Fibroblast of skin of right biceps (primary cell): ENCODE measurements at regions not wholly inside any gene's neighbourhood (a gene's known extent, or its start where the extent isn't known, plus 50 kb on each side); places are given as distances from the start of the nearest gene placed in this dataset.

ENCODE experiments used
- DNase-seq: peaks from one replicate; pipeline ENCODE4 v3.0.0-alpha.2; 2013

GRCh38 chr9:94159069-94159939, 75.0 kb downstream of the PTPDC1 start:
- DNase-seq, result no peak

GRCh38 chr9:94160594-94161501, 76.6 kb downstream of the PTPDC1 start:
- DNase-seq, result no peak

- DNase-seq, result no peak
These were observed 77.4 kb downstream of the PTPDC1 start for GRCh38 chr9:94161673-94162072.

GRCh38 chr9:94164806-94165549, 80.7 kb downstream of the PTPDC1 start:
- no peak for DNase-seq

- peak; percentile 99 for DNase-seq
These were observed 81.5 kb downstream of the PTPDC1 start for GRCh38 chr9:94165592-94166235.

- peak; percentile 100 for DNase-seq
These were observed 82.1 kb downstream of the PTPDC1 start for GRCh38 chr9:94166236-94166975.

- no peak for DNase-seq
These were observed 82.7 kb downstream of the PTPDC1 start for GRCh38 chr9:94166976-94167346.

- no peak for DNase-seq
These were observed 83.2 kb downstream of the PTPDC1 start for GRCh38 chr9:94167376-94167890.

- DNase-seq, result no peak
These were observed 84.1 kb downstream of the PTPDC1 start for GRCh38 chr9:94168203-94169000.

- DNase-seq, result no peak
These were observed 85.7 kb downstream of the PTPDC1 start for GRCh38 chr9:94169968-94170367.

- no peak for DNase-seq
These were observed 85.5 kb upstream of the ZNF169 start for GRCh38 chr9:94173632-94174031.

GRCh38 chr9:94174164-94174563, 84.9 kb upstream of the ZNF169 start:
- DNase-seq, result no peak

GRCh38 chr9:94175669-94176068, 83.4 kb upstream of the ZNF169 start:
- peak; percentile 17 for DNase-seq

GRCh38 chr9:94176608-94177007, 82.5 kb upstream of the ZNF169 start:
- peak; percentile 31 for DNase-seq

- DNase-seq, result no peak
These were observed 80.2 kb upstream of the ZNF169 start for GRCh38 chr9:94178927-94179326.

- DNase-seq, result no peak
These were observed 77.5 kb upstream of the ZNF169 start for GRCh38 chr9:94181408-94182181.

GRCh38 chr9:94182532-94182931, 76.6 kb upstream of the ZNF169 start:
- no peak for DNase-seq

GRCh38 chr9:94183240-94183999, 75.7 kb upstream of the ZNF169 start:
- no peak for DNase-seq

- DNase-seq, result no peak
These were observed 70.9 kb upstream of the ZNF169 start for GRCh38 chr9:94188246-94188645.
